ENCODE measurements at regions not wholly inside any gene's neighbourhood (a gene's known extent, or its start where the extent isn't known, plus 50 kb on each side); places are given as distances from the start of the nearest gene placed in this dataset.
"Not testable (repeated sequence)": the region's sequence is repeated elsewhere in the genome, so short reads cannot be mapped to it uniquely, and the experiment has no call there.

DNA sequence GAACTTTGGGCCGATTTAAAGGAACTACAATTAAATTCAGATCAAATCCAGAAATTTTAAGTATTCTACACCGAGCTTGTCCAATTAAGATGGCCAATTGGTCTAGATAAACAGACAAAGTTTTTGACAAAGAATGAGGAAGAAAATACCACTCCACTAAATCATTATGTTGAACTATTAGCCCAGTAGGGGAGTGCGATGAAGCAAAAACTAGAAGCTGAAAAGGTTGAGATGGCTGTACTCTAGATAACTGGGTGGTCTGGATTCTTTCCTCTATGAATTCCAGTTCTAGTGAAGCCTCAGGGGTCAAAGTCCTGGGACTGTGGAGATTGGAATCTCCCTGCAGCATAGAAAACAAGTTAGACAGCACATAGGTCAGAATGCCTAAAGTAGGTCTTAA is 418.9 kb upstream of the IMPG1 start:
- DNase-seq; POLR2A ChIA-PET; H3K4me1 Mint-ChIP-seq; H3K4me3 Mint-ChIP-seq; CTCF ChIA-PET; H3K27me3 Mint-ChIP-seq; H3K27ac Mint-ChIP-seq; H3K27me3 ChIP-seq (ENCODE audit: control insufficient read depth in 2 of 2, insufficient read depth in 2 of 2, low read length in 2 of 2); ATAC-seq; H3K27ac ChIP-seq (ENCODE audit: low read depth, low read length); H3K4me1 ChIP-seq (ENCODE audit: control insufficient read depth in 2 of 2, insufficient read depth in 2 of 2, low read length in 2 of 2); H3K36me3 ChIP-seq (ENCODE audit: control insufficient read depth in 2 of 3, insufficient read depth in 3 of 3, low read length in 3 of 3); H3K36me3 Mint-ChIP-seq; H3K4me3 ChIP-seq (ENCODE audit: low read length); intact Hi-C loops (cut with micrococcal nuclease): not testable (repeated sequence)
- H3K9me3 ChIP-seq (ENCODE audit: control insufficient read depth in 2 of 3, low read length in 3 of 3) = peaks cover 0 to 15% (median 0%) of the 10 kb centered on the region in 3 experiments
- peaks cover 7 to 58% (median 21%) of the 10 kb centered on the region in 11 donors for H3K9me3 Mint-ChIP-seq

DNA sequence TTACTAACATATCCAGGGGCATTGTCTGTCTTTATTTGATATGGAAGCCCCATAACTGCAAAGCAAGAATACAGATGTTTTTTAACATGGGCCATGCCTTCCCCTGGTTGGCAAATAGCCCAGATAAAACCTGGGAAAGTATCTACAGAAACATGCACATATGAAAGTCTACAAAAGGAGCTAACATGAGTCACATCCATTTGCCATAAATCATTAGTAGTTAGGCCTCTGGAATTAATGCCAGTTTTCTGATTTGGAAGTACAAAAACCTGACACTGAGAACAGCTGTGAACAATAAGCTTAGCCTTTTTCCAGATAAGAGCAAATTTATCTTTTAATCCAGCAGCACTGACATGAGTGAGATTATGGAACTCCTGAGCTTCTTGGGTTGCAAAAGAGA is 418.0 kb upstream of the IMPG1 start:
- DNase-seq = no peak
- intact Hi-C loops (cut with micrococcal nuclease) = no loop called here

GRCh38 chr6:76481101-76481500 is 408.6 kb upstream of the IMPG1 start:
- Histone ChIP-seq H3K4me1 (ENCODE audit: control insufficient read depth in 2 of 2, insufficient read depth in 2 of 2, low read length in 2 of 2) (no peaks in the 10 kb centered on the region), H3K4me3 (ENCODE audit: low read length) (no peak overlapping the region), H3K27ac (ENCODE audit: low read depth, low read length) (no peak overlapping the region), H3K9me3 (ENCODE audit: control insufficient read depth in 2 of 3, low read length in 3 of 3) (no peaks in the 10 kb centered on the region), H3K27me3 (ENCODE audit: control insufficient read depth in 2 of 2, insufficient read depth in 2 of 2, low read length in 2 of 2) (no peaks in the 10 kb centered on the region), H3K36me3 (ENCODE audit: control insufficient read depth in 2 of 3, insufficient read depth in 3 of 3, low read length in 3 of 3) (no peaks in the 10 kb centered on the region)
- H3K4me1 Mint-ChIP-seq = peaks cover 0 to 1% (median 0%) of the 10 kb centered on the region in 7 donors
- CTCF ChIA-PET = no interaction called here
- H3K27me3 Mint-ChIP-seq = no peaks in the 10 kb centered on the region
- H3K9me3 Mint-ChIP-seq = peaks cover 4 to 54% (median 25%) of the 10 kb centered on the region in 11 donors
- H3K36me3 Mint-ChIP-seq = no peaks in the 10 kb centered on the region
- no peak for DNase-seq
- POLR2A ChIA-PET = no interaction called here
- H3K4me3 Mint-ChIP-seq = no peak overlapping the region
- ATAC-seq = no peak
- intact Hi-C loops (cut with micrococcal nuclease) = no loop called here
- H3K27ac Mint-ChIP-seq = no peak overlapping the region

More for the DNA sequence above, 418.0 kb upstream of the IMPG1 start:
- H3K9me3 ChIP-seq (ENCODE audit: control insufficient read depth in 2 of 3, low read length in 3 of 3) = peaks cover 0 to 7% (median 0%) of the 10 kb centered on the region in 3 experiments
- H3K4me3 Mint-ChIP-seq = no peak overlapping the region
- H3K27me3 ChIP-seq (ENCODE audit: control insufficient read depth in 2 of 2, insufficient read depth in 2 of 2, low read length in 2 of 2) = no peaks in the 10 kb centered on the region
- ChIA-PET CTCF (no interaction called here), POLR2A (no interaction called here)
- H3K4me1 ChIP-seq (ENCODE audit: control insufficient read depth in 2 of 2, insufficient read depth in 2 of 2, low read length in 2 of 2) = no peaks in the 10 kb centered on the region
- peaks cover 0 to 7% (median under 1%) of the 10 kb centered on the region in 5 donors for H3K36me3 Mint-ChIP-seq
- H3K9me3 Mint-ChIP-seq = peaks cover 5 to 49% (median 19%) of the 10 kb centered on the region in 11 donors
- H3K36me3 ChIP-seq (ENCODE audit: control insufficient read depth in 2 of 3, insufficient read depth in 3 of 3, low read length in 3 of 3) = no peaks in the 10 kb centered on the region
- no peak overlapping the region for H3K4me3 ChIP-seq (ENCODE audit: low read length)
- no peak overlapping the region for H3K27ac ChIP-seq (ENCODE audit: low read depth, low read length)
- no peaks in the 10 kb centered on the region for H3K27me3 Mint-ChIP-seq
- H3K27ac Mint-ChIP-seq = no peak overlapping the region
- no peaks in the 10 kb centered on the region for H3K4me1 Mint-ChIP-seq
- no peak for ATAC-seq

DNA sequence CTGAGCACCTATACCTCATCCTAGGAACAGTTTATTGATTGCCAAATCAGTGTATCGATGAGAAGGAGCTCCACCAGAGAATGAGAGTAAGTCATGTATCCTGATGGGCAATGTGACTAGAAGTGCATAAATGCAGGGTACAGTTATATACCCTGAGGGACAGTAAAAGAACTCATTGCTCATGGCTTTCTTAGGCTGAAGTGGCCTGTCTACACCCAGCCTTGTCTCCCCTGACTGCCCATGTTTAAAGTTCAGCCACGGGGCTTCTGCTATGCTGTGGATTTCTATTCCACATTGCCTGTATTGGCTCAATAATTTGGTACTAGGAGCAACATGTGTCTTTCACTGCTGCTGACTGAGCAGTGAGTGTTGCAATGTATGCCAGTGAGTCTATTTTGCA is 400.4 kb upstream of the IMPG1 start:
- no peak overlapping the region for H3K4me3 ChIP-seq (ENCODE audit: low read length)

GRCh38 chr6:76466286-76466685 is 393.8 kb upstream of the IMPG1 start:
- Histone ChIP-seq H3K27ac (ENCODE audit: low read depth, low read length) (no peak overlapping the region), H3K4me1 (ENCODE audit: control insufficient read depth in 2 of 2, insufficient read depth in 2 of 2, low read length in 2 of 2) (no peaks in the 10 kb centered on the region), H3K36me3 (ENCODE audit: control insufficient read depth in 2 of 3, insufficient read depth in 3 of 3, low read length in 3 of 3) (no peaks in the 10 kb centered on the region), H3K27me3 (ENCODE audit: control insufficient read depth in 2 of 2, insufficient read depth in 2 of 2, low read length in 2 of 2) (no peaks in the 10 kb centered on the region), H3K4me3 (ENCODE audit: low read length) (no peak overlapping the region), H3K9me3 (ENCODE audit: control insufficient read depth in 2 of 3, low read length in 3 of 3) (no peaks in the 10 kb centered on the region)
- Mint-ChIP-seq H3K4me3 (no peak overlapping the region), H3K36me3 (peaks cover 0 to 4% (median 0%) of the 10 kb centered on the region in 5 donors), H3K9me3 (peaks cover 0 to 21% (median 7%) of the 10 kb centered on the region in 11 donors), H3K4me1 (no peaks in the 10 kb centered on the region), H3K27me3 (no peaks in the 10 kb centered on the region), H3K27ac (no peak overlapping the region)
- intact Hi-C loops (cut with micrococcal nuclease) = no loop called here
- no peak for DNase-seq
- ATAC-seq = no peak
- ChIA-PET POLR2A (no interaction called here), CTCF (no interaction called here)

More for the DNA sequence above, 400.4 kb upstream of the IMPG1 start:
- no peak for DNase-seq
- H3K27ac ChIP-seq (ENCODE audit: low read depth, low read length) = no peak overlapping the region
- ChIA-PET POLR2A (no interaction called here), CTCF (no interaction called here)
- no peaks in the 10 kb centered on the region for H3K36me3 Mint-ChIP-seq
- no peaks in the 10 kb centered on the region for H3K27me3 ChIP-seq (ENCODE audit: control insufficient read depth in 2 of 2, insufficient read depth in 2 of 2, low read length in 2 of 2)
- peaks cover 0 to 23% (median 8%) of the 10 kb centered on the region in 11 donors for H3K9me3 Mint-ChIP-seq
- no peak for ATAC-seq
- no peak overlapping the region for H3K27ac Mint-ChIP-seq
- H3K9me3 ChIP-seq (ENCODE audit: control insufficient read depth in 2 of 3, low read length in 3 of 3) = no peaks in the 10 kb centered on the region
- intact Hi-C loops (cut with micrococcal nuclease) = no loop called here
- no peaks in the 10 kb centered on the region for H3K4me1 ChIP-seq (ENCODE audit: control insufficient read depth in 2 of 2, insufficient read depth in 2 of 2, low read length in 2 of 2)
- H3K4me3 Mint-ChIP-seq = no peak overlapping the region
- H3K4me1 Mint-ChIP-seq = peaks cover 0 to 1% (median 0%) of the 10 kb centered on the region in 7 donors
- H3K27me3 Mint-ChIP-seq = no peaks in the 10 kb centered on the region
- no peaks in the 10 kb centered on the region for H3K36me3 ChIP-seq (ENCODE audit: control insufficient read depth in 2 of 3, insufficient read depth in 3 of 3, low read length in 3 of 3)

DNA sequence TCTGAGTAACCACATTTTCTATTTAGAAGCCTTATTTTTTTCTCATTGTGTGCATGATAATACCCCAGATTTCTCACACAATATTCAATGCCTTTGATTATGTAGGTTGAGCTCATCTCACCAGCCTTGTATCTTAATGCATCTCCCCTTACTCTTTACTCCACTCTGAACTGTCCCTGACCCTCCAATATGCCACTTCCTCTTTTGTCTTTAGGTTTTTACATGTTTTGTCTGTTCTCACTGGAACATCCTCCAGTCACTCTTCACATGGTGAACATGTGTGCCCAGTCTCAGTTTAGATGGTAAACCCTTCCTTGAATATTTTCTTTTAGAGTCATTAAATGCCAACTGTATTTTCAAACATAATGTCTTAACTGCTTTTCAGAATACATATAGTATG is 392.9 kb upstream of the IMPG1 start:
- no peak overlapping the region for H3K4me3 Mint-ChIP-seq
- H3K36me3 Mint-ChIP-seq = peaks cover 0 to 4% (median 0%) of the 10 kb centered on the region in 5 donors
- H3K27ac Mint-ChIP-seq = no peak overlapping the region
- no peaks in the 10 kb centered on the region for H3K27me3 ChIP-seq (ENCODE audit: control insufficient read depth in 2 of 2, insufficient read depth in 2 of 2, low read length in 2 of 2)
- no peaks in the 10 kb centered on the region for H3K36me3 ChIP-seq (ENCODE audit: control insufficient read depth in 2 of 3, insufficient read depth in 3 of 3, low read length in 3 of 3)
- no peak for ATAC-seq
- DNase-seq = no peak
- peaks cover 0 to 24% (median 9%) of the 10 kb centered on the region in 11 donors for H3K9me3 Mint-ChIP-seq
- no peaks in the 10 kb centered on the region for H3K27me3 Mint-ChIP-seq
- intact Hi-C loops (cut with micrococcal nuclease) = no loop called here
- no peak overlapping the region for H3K4me3 ChIP-seq (ENCODE audit: low read length)
- no peak overlapping the region for H3K27ac ChIP-seq (ENCODE audit: low read depth, low read length)
- CTCF ChIA-PET = no interaction called here
- POLR2A ChIA-PET = no interaction called here
- no peaks in the 10 kb centered on the region for H3K9me3 ChIP-seq (ENCODE audit: control insufficient read depth in 2 of 3, low read length in 3 of 3)
- H3K4me1 Mint-ChIP-seq = no peaks in the 10 kb centered on the region
- no peaks in the 10 kb centered on the region for H3K4me1 ChIP-seq (ENCODE audit: control insufficient read depth in 2 of 2, insufficient read depth in 2 of 2, low read length in 2 of 2)

DNA sequence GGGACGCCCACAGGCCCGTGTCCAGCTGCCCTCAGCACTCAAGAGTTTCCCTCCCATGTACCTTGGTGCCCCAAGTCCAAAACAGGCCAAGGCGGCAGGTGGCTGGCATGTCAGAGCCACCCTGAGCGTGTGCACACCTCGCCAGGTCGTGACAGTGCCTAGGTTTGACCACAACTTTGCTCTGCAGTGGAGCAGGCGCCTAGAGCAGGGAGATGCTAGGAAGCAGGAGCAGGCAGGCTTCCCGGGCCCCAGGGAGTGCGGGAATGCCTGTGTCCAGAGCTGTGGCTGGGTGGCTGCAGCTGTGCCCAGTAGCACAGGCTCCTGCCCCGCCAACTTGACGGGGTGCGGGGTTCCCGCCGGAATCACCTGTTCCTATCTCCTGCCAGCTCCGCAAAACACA is 380.8 kb upstream of the IMPG1 start:
- Mint-ChIP-seq H3K9me3 (peaks cover 1 to 17% (median 6%) of the 10 kb centered on the region in 11 donors), H3K4me3 (no peak overlapping the region), H3K27me3 (no peaks in the 10 kb centered on the region), H3K27ac (no peak overlapping the region), H3K36me3 (no peaks in the 10 kb centered on the region), H3K4me1 (no peaks in the 10 kb centered on the region)
- ATAC-seq (peak; percentile 22), DNase-seq (no peak)
- intact Hi-C loops (cut with micrococcal nuclease) = no loop called here
- Histone ChIP-seq H3K4me3 (ENCODE audit: low read length) (no peak overlapping the region), H3K4me1 (ENCODE audit: control insufficient read depth in 2 of 2, insufficient read depth in 2 of 2, low read length in 2 of 2) (no peaks in the 10 kb centered on the region), H3K36me3 (ENCODE audit: control insufficient read depth in 2 of 3, insufficient read depth in 3 of 3, low read length in 3 of 3) (no peaks in the 10 kb centered on the region), H3K27ac (ENCODE audit: low read depth, low read length) (no peak overlapping the region), H3K27me3 (ENCODE audit: control insufficient read depth in 2 of 2, insufficient read depth in 2 of 2, low read length in 2 of 2) (no peaks in the 10 kb centered on the region), H3K9me3 (ENCODE audit: control insufficient read depth in 2 of 3, low read length in 3 of 3) (peaks cover 0 to 6% (median 0%) of the 10 kb centered on the region in 3 experiments)
- ChIA-PET POLR2A (no interaction called here), CTCF (no interaction called here)
